NCI-H82 treated with DMSO at 0.1 percent for 48 hours (cell line): ENCODE measurements at regions not wholly inside any gene's neighbourhood (a gene's known extent, or its start where the extent isn't known, plus 50 kb on each side); places are given as distances from the start of the nearest gene placed in this dataset.
A peak's percentile ranks its signal among the peaks of the same experiment; 100 is the strongest.
"Not testable (repeated sequence)": the region's sequence is repeated elsewhere in the genome, so short reads cannot be mapped to it uniquely, and the experiment has no call there.

Experiments used
- DNase-seq: peaks from one replicate; lab custom pipeline; 2025; ENCODE audit not compliant: unreplicated experiment; lab: John Stamatoyannopoulos, UW

GRCh38 chr2:175363699-175364098 lies 182.2 kb upstream of the ATP5MC3 start:
- DNase-seq, result no peak

GRCh38 chr2:175362331-175362730 lies 180.8 kb upstream of the ATP5MC3 start:
- no peak for DNase-seq

GRCh38 chr2:175359710-175360109 lies 178.2 kb upstream of the ATP5MC3 start:
- DNase-seq, result no peak

- no peak for DNase-seq
Observed at GRCh38 chr2:175356901-175357300, 175.4 kb upstream of the ATP5MC3 start.

GRCh38 chr2:175355246-175355645 lies 173.7 kb upstream of the ATP5MC3 start:
- no peak for DNase-seq

GRCh38 chr2:175353275-175353674 lies 171.8 kb upstream of the ATP5MC3 start:
- no peak for DNase-seq

GRCh38 chr2:175351512-175351911 lies 170.0 kb upstream of the ATP5MC3 start:
- DNase-seq, result no peak

- no peak for DNase-seq
Observed at GRCh38 chr2:175350105-175350504, 168.6 kb upstream of the ATP5MC3 start.

- no peak for DNase-seq
Observed at GRCh38 chr2:175342085-175342484, 160.6 kb upstream of the ATP5MC3 start.

- DNase-seq, result no peak
Observed at GRCh38 chr2:175330195-175330594, 148.7 kb upstream of the ATP5MC3 start.

- no peak for DNase-seq
Observed at GRCh38 chr2:175326801-175327200, 145.3 kb upstream of the ATP5MC3 start.

- DNase-seq, result not testable (repeated sequence)
Observed at GRCh38 chr2:175326164-175326563, 144.7 kb upstream of the ATP5MC3 start.

- no peak for DNase-seq
Observed at GRCh38 chr2:175323162-175323561, 141.7 kb upstream of the ATP5MC3 start.

- DNase-seq, result no peak
Observed at GRCh38 chr2:175318542-175318941, 137.0 kb upstream of the ATP5MC3 start.

- DNase-seq, result no peak
Observed at GRCh38 chr2:175317751-175318150, 136.2 kb upstream of the ATP5MC3 start.

GRCh38 chr2:175312137-175312536 lies 130.6 kb upstream of the ATP5MC3 start:
- DNase-seq, result no peak

GRCh38 chr2:175310813-175311504 lies 129.4 kb upstream of the ATP5MC3 start:
- no peak for DNase-seq

GRCh38 chr2:175309799-175310198 lies 128.3 kb upstream of the ATP5MC3 start:
- DNase-seq, result peak; percentile 47

- DNase-seq, result no peak
Observed at GRCh38 chr2:175308005-175308404, 126.5 kb upstream of the ATP5MC3 start.

GRCh38 chr2:175304541-175304940 lies 123.0 kb upstream of the ATP5MC3 start:
- no peak for DNase-seq

GRCh38 chr2:175293776-175294175 lies 112.3 kb upstream of the ATP5MC3 start:
- no peak for DNase-seq

GRCh38 chr2:175293195-175293594 lies 111.7 kb upstream of the ATP5MC3 start:
- no peak for DNase-seq

GRCh38 chr2:175282886-175283285 lies 101.4 kb upstream of the ATP5MC3 start:
- DNase-seq, result peak; percentile 58
